MCF 10A (cell line): ENCODE measurements at regions not wholly inside any gene's neighbourhood (a gene's known extent, or its start where the extent isn't known, plus 50 kb on each side); places are given as distances from the start of the nearest gene placed in this dataset.
A peak's percentile ranks its signal among the peaks of the same experiment; 100 is the strongest.

Experiments used
- BruUV-seq: library from RNA; stranded (reverse); fragments of 400-500 nt; replicated peaks from 2 replicates; lab custom pipeline; 2021; lab: Mats Ljungman, UMichigan
- CTCF ChIA-PET: fragments of 300-600 bp; sonication (Branson Sonifier 250); formaldehyde crosslinking; extraction: SDS; loops from one replicate; lab custom pipeline; 2021; ENCODE audit warnings: antibody characterized with exemption, inconsistent platforms; lab: Yijun Ruan, JAX
- POLR2A ChIA-PET: fragments of 300-600, 350-650 bp; sonication (Branson Sonifier 250); formaldehyde crosslinking; extraction: SDS; loops from one replicate; lab custom pipeline; 2020; ENCODE audit warnings: antibody characterized with exemption, inconsistent platforms; lab: Yijun Ruan, JAX
- DNase-seq: peaks from one replicate; pipeline ENCODE4 v3.0.0-alpha.2; 2018; ENCODE audit not compliant: unreplicated experiment
- H3K27ac Mint-ChIP-seq: one replicate; pipeline ENCODE4 v1.8.0; 2022; ENCODE audit warnings: mild to moderate bottlenecking, low read depth, mixed read lengths; ENCODE audit not compliant: unreplicated experiment
- H3K27me3 Mint-ChIP-seq: one replicate; pipeline ENCODE4 v1.8.0; 2022; ENCODE audit warnings: mixed read lengths; ENCODE audit not compliant: insufficient read depth, unreplicated experiment
- H3K36me3 Mint-ChIP-seq: one replicate; pipeline ENCODE4 v1.8.0; 2022; ENCODE audit warnings: mild to moderate bottlenecking, moderate library complexity, mixed read lengths; ENCODE audit not compliant: insufficient read depth, unreplicated experiment
- H3K4me1 Mint-ChIP-seq: one replicate; pipeline ENCODE4 v1.8.0; 2022; ENCODE audit warnings: mixed read lengths; ENCODE audit not compliant: insufficient read depth, unreplicated experiment
- H3K4me3 Mint-ChIP-seq: one replicate; pipeline ENCODE4 v1.8.0; 2022; ENCODE audit warnings: mild to moderate bottlenecking, moderate library complexity, mixed read lengths; ENCODE audit not compliant: unreplicated experiment
- H3K9me3 Mint-ChIP-seq: one replicate; pipeline ENCODE4 v1.8.0; 2022; ENCODE audit warnings: mixed read lengths; ENCODE audit not compliant: unreplicated experiment
- intact Hi-C: fragments of 100-400 bp; cut with micrococcal nuclease; formaldehyde crosslinking; loops from 2 replicates; pipeline ENCODE4 v1.14.1; 2022
- TF ChIP-seq, protein P1 (sequence below): fragments of 200-600 bp; IDR thresholded peaks from one replicate; pipeline ENCODE4 v1.8.0; 2022; ENCODE audit warnings: antibody characterized with exemption, mild to moderate bottlenecking; ENCODE audit not compliant: unreplicated experiment

DNA sequence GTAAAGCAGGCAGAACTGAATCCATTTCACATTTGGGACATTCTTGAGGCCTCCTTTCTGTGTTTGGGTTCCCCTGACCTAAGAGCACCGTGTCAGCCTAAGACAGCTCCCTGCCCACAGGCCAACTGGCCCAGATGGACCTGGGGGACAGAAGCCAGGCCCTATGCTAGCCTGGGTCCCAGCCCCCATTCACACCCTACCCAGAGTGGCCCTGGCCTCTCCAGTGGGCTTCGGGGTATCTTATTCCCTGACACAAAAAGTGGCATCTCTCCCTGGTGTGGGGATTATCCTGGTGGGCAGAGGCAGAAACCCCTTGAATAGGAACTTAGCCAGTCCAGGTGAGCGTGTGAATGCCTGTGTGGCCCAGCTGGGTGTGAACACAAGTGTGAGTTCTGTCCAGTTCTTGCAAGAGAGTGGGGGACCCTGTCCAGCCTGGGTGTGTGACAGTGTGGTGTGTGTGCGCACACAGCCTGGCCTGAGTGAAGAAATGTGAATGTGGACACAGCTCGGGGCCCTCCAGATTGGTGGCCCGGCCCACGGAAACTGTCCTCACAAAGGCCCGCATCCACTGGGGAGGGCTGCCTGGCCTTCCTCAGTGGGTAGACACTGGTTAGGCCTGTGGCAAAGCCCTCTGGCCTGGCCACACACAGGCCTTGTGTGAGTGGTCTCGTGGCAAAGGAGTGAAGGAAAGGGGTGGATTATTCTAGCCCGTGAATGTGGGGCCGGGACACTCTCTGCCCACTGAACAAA is 63.0 kb upstream of the HAAO start:
- Mint-ChIP-seq H3K4me1 (peaks cover 17% of the 10 kb centered on the region), H3K36me3 (no peaks in the 10 kb centered on the region), H3K4me3 (no peak overlapping the region), H3K9me3 (no peaks in the 10 kb centered on the region), H3K27me3 (no peaks in the 10 kb centered on the region), H3K27ac (no peak overlapping the region)
- DNase-seq: no peak
- ChIA-PET CTCF (interaction anchor here (0.8 to 1.9 kb wide), 3 partner anchors 89 to 629 kb away, joined by 3 to 9 read pairs (median 4); no protein-coding TSS in a partner anchor), POLR2A (interaction anchor here (0.6 to 1.1 kb wide), 2 partner anchors 20 to 957 kb away, joined by 3 to 4 read pairs; no protein-coding TSS in a partner anchor)
- TF ChIP-seq, protein P1, sequence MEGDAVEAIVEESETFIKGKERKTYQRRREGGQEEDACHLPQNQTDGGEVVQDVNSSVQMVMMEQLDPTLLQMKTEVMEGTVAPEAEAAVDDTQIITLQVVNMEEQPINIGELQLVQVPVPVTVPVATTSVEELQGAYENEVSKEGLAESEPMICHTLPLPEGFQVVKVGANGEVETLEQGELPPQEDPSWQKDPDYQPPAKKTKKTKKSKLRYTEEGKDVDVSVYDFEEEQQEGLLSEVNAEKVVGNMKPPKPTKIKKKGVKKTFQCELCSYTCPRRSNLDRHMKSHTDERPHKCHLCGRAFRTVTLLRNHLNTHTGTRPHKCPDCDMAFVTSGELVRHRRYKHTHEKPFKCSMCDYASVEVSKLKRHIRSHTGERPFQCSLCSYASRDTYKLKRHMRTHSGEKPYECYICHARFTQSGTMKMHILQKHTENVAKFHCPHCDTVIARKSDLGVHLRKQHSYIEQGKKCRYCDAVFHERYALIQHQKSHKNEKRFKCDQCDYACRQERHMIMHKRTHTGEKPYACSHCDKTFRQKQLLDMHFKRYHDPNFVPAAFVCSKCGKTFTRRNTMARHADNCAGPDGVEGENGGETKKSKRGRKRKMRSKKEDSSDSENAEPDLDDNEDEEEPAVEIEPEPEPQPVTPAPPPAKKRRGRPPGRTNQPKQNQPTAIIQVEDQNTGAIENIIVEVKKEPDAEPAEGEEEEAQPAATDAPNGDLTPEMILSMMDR: no peak
- BruUV-seq: no TSS peak
- intact Hi-C loops: loop anchor here (5.0 kb wide), 3 partner anchors 72 to 232 kb away; no protein-coding TSS in a partner anchor

DNA sequence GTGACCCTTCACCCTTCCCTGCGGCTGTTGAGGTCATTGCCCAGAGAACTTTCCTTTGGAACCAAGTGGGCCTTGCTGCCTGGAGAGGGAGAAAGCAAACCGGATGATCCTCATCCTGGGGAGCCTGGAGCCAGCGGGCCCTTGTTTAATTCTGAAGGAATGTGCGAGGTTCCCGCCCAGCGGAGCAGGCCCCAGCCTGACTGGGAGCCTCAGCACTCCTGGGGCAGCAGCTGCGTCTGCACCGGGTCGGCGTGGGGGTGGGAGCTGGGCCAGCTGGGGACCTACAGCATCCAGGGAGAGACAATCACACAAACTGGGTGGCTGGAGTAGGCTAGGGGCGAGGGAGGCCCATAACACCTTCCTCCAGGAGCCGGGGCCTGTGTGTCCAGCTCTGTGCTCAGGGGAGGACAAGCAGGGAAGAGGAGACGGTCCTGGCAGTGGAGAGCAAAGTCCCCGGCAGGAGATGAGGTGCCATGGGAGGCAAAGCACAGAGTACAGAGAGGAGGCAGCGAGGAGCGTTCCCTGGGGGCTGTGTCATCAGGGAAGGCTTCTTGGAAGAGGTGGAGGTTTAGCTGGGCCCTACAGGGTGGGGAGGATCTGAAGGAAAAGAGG is 61.9 kb upstream of the HAAO start:
- TF ChIP-seq, protein P1: no peak
- no TSS peak for BruUV-seq
- POLR2A ChIA-PET: interaction anchor here (0.6 to 1.1 kb wide), 3 partner anchors 18 to 714 kb away, joined by 3 to 4 read pairs (median 3); no protein-coding TSS in a partner anchor
- H3K9me3 Mint-ChIP-seq: no peaks in the 10 kb centered on the region
- H3K36me3 Mint-ChIP-seq: no peaks in the 10 kb centered on the region
- intact Hi-C loops: no loop called here
- CTCF ChIA-PET: interaction anchor here (1.9 kb wide), 1 partner anchor 375 kb away, joined by 9 read pairs; no protein-coding TSS in a partner anchor
- peak overlapping the region; percentile 44 for H3K27ac Mint-ChIP-seq
- DNase-seq: no peak
- no peaks in the 10 kb centered on the region for H3K27me3 Mint-ChIP-seq
- H3K4me3 Mint-ChIP-seq: no peak overlapping the region
- peaks cover 12% of the 10 kb centered on the region for H3K4me1 Mint-ChIP-seq

GRCh38 chr2:42853549-42854206 is 61.3 kb upstream of the HAAO start:
- BruUV-seq: no TSS peak
- Mint-ChIP-seq H3K9me3 (no peaks in the 10 kb centered on the region), H3K27me3 (no peaks in the 10 kb centered on the region), H3K36me3 (no peaks in the 10 kb centered on the region), H3K27ac (peak overlapping the region; percentile 44), H3K4me1 (peaks cover 12% of the 10 kb centered on the region), H3K4me3 (no peak overlapping the region)
- no peak for DNase-seq
- ChIA-PET POLR2A (interaction anchor here (0.9 kb wide), 1 partner anchor 714 kb away, joined by 3 read pairs; no protein-coding TSS in a partner anchor), CTCF (interaction anchor here (0.6 to 1.9 kb wide), 2 partner anchors 375 to 1141 kb away, joined by 4 to 9 read pairs; no protein-coding TSS in a partner anchor)
- TF ChIP-seq, protein P1: no peak
- intact Hi-C loops: no loop called here
